ENCODE measurements at regions not wholly inside any gene's neighbourhood (a gene's known extent, or its start where the extent isn't known, plus 50 kb on each side); places are given as distances from the start of the nearest gene placed in this dataset.
"Not testable (repeated sequence)": the region's sequence is repeated elsewhere in the genome, so short reads cannot be mapped to it uniquely, and the experiment has no call there.

DNA sequence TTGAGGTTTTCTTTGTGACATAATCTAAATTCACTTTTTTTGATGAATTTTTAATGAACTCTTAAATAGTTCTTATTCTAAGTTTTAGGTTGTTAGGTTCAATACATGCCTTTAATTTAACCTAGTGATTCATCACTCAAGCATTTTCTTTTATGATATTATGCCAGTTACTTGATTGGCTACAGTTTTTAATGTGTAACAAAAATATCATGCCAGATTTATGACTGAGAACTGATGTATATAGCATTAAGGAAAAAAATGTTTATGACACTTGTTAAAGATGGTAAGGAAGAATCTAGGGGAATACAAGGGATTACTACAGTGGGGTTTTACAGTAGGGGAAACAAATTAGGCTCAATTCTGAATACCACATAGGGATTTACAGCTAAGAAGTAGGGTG, 103.1 kb downstream of the VGLL3 start:
- DNase-seq = no peak

DNA sequence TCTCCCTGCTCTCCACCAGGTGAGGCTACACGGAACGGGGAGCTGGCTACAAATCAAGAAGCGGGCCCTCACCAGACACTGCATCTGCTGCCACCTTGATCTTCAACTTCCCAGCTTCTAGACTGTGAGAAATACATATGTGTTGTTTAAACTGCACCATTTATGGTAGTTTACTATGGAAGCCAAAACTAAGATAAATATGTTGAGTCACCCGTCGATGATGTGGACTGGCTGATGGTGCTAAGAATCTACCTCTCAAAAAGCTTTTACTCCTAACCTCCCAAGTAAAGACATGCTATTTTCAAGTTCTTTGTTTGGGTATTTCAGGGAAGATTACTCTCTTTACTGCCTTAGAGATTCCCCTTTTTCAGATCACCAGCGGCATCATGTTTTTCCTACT, 110.9 kb downstream of the VGLL3 start:
- DNase-seq = no peak

DNA sequence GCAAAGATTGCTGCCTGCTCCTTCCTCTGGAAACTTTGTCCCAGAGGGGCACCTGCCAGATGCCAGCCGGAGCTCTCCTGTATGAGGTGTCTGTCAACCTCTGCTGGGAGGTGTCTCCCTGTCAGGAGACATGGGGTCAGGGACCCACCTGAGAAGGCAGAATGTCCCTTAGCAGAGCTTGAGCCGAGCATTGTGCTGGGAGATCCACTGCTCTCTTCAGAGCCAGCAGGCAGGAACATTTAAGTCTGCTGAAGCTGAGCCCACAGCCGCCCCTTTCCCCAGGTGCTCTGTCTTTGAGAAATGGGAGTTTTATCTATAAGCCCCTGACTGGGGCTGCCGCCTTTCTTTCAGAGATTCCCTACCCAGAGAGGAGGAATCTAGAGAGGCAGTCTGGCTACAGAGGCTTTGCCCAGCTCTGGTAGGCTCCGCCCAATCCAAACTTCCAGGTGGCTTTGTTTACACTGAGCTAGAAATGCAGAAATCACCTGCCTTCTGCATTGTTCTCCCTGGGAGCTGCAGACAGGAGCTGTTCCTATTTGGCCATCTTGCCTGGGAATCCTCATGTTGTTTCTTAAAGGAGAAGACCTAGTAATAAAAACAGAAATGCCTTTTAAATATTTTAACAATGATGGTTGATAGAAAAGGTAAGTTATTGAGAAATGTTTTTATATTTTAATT, 114.3 kb downstream of the VGLL3 start:
- DNase-seq = peak; percentile 8

DNA sequence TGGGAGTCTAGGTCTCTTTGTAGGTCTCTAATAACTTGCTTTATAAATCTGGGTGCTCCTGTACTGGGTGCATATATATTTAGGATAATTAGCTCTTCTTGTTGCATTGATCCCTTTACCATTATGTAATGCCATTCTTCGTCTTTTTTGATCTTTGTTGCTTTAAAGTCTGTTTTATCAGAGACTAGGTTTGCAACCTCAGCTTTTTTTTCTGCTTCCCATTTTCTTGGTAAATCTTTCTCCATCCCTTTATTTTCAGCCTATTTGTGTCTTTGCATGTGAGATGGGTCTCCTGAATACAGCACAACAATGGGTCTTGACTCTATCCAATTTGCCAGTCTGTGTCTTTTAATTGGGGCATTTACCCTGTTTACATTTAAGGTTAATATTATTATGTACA, 116.2 kb downstream of the VGLL3 start:
- not testable (repeated sequence) for DNase-seq

DNA sequence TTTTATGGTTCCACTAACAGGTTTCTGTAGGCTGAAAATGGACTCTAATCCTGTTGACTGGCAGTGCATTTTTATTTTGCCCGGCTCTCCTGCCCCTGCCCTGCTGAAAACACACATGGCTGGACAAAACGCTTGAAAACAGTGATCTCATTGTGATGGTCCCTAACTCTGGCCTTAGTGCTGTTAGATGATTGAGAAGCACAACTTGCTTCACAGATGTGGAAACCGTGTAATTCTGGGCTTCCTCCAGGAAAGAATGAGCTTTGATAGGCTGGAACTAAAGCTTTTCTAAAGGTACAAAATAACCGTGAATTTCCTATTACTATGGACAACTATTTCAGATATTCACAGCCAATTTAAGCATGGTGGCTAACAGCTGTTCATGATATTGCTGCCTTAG, 121.4 kb downstream of the VGLL3 start:
- no peak for DNase-seq

DNA sequence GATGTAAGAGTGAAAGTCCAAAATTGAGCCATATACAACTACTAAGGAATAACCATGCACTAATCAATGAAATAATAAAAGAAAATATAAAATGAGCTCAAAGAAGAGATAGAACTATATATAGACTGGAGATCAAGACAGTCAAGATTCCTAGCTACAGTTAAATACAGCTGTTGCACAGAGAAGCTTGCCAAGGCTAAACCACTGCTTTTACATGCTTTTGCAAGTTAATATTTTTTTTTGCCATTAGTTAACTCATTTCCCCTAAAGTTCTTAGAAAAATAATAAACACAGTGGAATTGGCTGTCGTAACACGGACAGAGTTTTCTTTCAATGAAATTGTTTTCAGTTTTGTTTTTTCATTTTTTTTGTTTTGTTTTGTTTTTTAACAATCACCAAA, 123.0 kb downstream of the VGLL3 start:
- no peak for DNase-seq

DNA sequence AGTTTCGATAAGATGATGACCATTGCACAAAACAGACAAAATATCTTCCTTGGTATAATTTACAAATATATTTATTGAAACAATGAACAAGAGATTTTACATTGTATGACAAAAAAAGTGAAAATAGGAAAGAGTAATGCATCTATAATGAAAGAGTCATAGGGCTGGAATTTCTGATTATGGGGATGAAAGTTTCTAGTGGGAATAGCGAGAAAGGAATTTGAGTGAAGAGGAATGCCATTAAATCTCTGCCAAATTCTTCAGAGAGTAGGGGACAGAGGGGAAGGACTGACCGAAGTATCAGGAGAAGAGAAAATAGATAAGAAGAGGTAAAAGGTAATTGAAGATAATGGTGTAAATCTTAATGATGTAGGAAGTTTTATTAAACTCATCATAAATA, 125.4 kb downstream of the VGLL3 start:
- no peak for DNase-seq

DNA sequence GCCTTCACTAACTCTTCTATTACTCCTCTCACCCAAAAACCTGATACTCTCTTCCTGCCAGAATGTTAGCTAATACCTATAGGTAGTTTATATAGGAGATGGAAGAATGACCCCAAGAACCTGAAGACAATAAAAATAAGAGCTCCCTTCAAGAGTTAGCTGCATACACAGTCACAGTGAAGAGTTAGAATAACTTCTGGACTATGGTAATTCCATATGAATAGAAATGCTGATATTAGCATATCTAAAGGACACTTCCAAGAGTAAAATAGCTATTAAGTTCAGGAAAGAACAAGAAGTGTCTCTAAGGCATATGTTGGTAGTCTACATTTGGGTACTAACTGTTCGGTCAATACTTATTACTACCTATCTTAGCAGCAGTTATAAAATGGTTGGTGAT, 134.2 kb downstream of the VGLL3 start:
- DNase-seq = no peak

DNA sequence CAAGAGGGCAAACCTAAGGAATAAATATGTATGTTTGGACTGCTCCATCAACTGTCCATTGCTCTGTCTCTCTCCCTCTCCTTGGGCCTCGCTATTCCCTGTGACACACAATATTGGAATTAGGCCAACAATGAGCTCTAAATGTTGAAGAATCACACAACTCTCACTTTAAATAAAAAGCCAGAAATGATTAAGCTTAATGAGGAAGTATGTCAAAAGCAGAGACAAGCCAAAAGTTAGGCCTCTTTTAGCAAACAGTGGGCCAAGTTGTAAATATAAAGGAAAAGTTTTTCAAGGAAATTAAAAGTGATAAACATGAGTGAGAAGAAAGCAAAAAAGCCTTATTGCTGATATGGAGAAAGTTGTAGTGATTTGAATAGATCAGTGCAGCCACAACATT, 141.0 kb downstream of the VGLL3 start:
- DNase-seq = no peak

DNA sequence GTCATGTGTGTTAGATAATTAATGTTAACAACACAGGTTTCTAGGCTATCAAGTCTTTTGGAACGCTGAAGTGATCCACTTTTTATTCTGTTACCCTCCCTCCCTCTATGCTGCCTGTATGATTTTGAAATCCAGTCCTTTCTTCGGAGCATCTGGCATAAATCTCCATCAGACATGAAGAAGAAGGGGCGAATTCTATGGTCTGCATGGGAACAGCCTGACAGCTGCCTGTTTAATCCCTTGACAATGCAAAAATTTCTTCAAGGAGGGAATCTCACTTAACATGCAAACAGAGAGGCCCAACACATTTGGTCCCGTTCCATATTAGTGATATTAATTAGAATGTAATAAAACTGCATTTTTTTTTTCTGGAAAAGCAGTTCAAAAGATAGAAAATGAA, 145.2 kb downstream of the VGLL3 start:
- DNase-seq = no peak

DNA sequence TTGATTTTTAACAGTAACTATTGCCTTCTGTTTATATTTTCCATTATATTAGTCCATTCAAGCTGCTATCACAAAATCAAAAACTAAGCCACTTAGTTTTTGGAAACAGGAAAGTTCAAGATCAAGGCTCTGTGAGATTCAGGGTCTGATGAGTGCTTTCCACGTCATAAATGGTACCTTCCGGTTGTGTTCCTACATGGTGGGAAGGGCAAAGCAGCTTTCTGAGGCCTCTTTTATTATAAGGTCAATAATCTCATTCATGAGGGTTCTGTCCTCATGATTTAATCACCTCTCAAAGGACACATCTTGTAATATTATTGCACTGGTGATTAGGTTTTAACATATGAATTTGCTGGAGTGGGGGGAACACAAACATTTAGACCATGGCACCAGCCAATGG, 152.0 kb downstream of the VGLL3 start:
- no peak for DNase-seq

DNA sequence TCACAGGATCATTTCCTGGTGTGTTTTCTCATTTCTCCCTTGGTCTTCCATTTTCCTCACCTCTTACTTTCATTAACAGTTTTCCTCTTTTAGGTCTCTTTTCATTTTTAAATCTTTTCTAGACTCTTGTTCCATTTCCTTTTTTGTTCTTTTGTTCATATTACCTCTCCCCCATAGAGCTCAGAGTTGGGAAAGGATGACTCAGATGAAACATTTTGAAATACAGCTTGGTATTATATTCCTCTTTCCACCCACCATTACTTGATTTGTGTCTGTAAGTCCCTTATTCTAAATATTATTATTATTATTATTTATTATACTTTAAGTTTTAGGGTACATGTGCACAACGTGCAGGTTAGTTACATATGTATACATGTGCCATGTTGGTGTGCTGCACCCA, 153.1 kb downstream of the VGLL3 start:
- no peak for DNase-seq

DNA sequence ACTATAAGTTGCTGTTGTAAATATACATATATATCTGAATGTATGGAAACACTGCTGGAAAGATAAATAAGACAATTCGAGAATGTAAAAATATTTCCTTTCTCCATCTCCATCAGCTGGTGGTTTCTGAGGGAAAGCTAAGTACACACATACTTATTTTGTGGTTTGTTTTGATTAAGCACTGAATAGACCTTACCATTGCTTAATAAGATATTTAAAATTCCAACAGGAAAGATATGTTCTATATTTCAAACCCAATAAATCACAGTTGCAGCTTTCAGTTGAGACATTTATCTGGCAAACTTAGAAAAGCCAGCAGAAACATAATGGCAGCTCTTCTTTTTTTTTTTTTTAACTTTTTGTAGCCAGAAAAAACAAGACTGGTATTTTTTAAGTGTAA, 160.4 kb downstream of the VGLL3 start:
- DNase-seq = no peak

DNA sequence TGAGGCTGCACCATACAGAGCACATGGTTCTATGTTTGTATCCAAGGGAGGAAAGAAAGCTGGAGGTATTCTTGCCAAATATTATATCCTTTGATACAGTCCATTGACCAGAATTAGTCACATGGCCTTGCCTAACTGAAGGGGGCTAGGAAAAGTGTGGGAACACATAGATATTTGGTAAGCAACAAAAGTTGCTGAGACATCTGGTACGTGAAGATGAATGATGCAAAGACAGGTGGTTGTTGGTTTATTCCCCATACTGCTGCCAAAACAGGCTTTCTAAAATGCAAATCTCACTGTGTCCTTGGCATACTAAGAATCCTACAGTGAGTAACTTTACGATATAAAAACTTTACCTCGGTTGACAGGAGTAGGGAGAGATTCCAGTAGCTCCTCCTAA, 162.2 kb downstream of the VGLL3 start:
- no peak for DNase-seq

DNA sequence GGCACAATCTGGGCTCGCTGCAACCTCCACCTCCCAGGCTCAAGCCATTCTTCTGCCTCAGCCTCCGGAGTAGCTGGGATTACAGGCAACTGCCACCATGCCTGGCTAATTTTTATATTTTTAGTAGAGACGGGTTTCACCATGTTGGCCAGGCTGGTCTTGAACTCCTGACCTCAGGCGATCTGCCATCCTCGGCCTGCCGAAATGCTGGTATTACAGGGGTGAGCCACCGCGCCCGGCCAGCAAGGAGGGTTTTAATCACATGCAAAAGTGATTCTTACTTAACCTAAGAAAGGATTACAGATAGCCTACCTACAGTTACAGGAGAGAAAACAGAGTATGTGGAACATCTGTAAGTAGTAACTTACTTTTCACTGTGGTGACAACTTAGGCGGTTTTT, 163.4 kb downstream of the VGLL3 start:
- DNase-seq = not testable (repeated sequence)

DNA sequence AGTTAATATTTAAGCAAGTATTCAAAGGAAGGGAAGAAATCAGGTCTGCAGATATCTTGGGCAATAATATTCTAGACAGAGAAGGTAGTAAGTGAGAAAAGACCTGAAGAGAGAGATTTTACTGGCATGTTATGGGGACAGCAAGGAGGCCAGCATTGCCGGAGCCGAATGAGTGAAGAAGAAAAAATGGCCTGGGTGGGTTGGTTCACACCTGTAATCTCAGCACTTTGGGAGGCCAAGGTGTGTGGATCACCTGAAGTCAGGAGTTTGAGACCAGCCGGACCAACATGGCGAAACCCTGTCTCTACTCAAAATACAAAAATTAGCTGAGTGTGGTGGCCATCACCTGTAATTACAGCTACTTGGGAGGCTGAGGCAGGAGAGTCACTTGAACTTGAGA, 164.7 kb downstream of the VGLL3 start:
- DNase-seq = no peak

DNA sequence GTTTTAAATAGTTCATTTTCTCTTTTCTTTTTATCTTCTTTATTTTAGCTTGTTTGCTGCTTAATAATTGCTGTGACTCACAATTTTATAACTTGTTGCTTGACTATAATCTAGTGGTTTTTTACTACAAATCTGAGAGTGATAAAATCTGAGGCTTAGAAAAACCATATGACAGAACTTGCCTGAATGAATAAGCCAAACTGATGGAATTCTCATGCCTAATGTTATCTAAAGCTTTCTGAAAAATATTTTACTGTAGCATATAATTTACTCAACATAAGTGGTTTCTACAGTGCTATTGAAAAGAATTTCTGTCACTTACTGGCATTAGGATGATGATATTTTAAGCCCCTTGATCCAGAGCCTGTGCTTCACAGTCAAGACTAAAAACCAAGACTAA, 175.1 kb downstream of the VGLL3 start:
- DNase-seq = no peak

DNA sequence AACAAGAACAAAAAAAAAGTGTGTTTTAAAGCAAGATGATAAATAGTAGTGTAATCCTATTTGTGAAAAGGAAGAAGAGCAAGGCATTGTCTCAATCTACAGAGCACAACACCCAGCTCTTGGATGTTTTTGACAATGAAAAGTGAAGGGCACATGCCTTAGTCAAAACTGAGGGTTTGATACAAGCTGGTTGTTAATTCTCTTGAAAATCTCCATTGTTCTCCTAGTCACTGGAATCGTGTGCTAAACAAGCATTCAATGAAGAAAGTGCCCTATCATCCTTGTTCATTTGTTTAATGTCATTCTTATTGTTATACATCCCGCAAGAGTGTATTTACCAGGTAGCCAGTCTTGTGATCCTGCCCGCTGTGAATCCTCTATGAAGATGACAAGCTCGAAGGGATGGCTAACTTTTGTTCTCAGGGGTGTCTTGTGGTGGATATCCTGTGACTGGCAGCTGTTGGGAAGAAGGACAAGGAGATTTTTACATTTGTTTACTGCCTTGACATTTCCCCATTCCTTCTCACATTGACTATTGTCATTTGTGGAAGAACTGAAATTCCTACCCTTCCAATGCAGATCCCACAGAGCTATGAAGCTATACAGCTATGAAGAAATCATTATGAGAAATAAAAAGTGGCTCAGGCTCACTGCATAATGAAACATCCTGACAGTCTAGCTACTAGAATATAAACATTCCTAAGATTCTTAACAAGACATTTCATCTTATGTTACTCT, 175.9 kb downstream of the VGLL3 start:
- DNase-seq = no peak

DNA sequence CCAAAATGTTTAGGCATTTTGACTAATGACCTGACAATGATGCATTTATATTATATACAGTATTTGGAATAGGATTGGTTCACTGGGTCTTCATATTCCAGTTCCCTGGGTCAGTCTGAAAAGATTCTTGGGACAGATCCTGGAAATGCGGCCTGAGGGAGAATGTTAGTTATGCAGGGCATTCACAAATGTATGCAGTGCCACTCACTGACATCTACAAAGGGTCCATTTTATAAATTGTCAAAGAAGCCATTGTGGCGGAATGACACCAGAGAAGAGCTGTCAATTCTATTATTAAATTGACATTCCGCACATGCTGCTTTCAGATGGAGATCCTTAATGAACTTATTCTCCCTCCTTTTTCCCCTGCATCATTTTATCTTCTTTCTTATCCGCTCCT, 176.6 kb downstream of the VGLL3 start:
- DNase-seq = no peak

DNA sequence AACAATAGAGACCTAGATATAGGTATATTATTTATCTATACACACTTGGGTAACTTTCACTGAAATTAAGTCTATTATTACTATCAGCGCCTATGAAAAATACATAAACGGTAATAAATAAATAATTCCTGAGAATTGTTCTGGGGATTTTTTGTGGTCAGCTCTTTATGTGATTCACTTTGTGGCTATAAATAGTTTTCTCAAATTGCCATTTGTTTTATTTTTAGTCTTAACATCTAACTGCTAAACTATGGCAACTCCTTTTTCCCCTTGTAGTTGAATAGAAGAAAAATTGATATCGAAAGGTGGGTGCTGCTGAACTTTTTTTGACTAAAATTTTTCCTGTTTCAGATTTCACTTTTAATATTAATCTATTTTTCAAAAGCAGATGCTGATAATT, 189.0 kb downstream of the VGLL3 start:
- no peak for DNase-seq

DNA sequence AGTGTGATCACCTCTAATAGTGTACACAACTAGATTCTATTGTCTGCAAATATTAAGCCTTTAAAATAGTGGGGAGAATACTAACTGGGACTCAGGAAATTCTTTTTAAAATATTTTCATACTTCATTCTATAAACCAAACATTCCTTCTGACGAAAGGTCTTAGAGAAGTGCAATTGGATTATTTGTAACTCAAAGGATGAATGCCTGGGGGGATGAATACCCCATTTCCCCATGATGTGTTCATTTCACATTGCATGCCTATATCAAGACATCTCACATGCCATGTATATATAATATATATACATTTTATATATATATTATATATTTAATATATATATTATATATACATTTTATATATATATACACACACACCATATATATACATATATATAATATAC, 189.9 kb downstream of the VGLL3 start:
- no peak for DNase-seq

DNA sequence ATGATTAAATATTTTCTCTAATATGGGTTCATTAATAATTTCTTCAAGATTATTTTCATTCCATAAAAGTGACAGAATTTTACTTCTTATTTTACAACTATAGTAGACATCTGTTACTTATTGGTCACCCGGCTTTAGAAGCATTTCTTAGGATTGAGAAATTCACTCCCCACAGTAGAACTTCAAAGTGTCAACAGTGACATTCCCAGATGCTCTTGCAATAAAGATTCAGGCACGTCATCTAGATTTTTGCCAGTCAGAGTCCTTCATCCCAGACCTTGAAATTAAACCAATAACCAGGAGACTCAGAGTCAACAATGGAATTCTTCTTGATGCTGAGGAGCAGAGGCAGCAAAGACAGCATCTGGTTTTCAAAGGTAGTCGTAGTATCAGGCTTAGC, 190.8 kb downstream of the VGLL3 start:
- no peak for DNase-seq

DNA sequence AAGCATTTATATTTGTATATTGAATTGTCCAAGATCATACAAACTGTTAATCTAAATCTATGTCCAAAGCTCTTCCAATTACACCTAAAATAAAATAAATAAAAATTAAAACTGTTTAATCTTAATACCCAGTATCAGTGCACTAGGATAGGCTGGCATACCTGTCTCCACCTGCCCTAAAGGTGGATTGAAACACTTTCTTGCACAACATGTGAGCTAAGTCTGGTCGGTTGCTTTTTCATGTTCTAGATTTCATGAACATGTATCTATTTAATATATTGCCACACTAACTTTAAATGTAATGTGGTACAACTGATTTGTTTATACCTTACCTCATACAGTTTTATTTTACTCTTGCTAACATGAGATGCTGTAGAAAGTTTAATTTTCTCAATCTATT, 193.0 kb downstream of the VGLL3 start:
- DNase-seq = no peak

DNA sequence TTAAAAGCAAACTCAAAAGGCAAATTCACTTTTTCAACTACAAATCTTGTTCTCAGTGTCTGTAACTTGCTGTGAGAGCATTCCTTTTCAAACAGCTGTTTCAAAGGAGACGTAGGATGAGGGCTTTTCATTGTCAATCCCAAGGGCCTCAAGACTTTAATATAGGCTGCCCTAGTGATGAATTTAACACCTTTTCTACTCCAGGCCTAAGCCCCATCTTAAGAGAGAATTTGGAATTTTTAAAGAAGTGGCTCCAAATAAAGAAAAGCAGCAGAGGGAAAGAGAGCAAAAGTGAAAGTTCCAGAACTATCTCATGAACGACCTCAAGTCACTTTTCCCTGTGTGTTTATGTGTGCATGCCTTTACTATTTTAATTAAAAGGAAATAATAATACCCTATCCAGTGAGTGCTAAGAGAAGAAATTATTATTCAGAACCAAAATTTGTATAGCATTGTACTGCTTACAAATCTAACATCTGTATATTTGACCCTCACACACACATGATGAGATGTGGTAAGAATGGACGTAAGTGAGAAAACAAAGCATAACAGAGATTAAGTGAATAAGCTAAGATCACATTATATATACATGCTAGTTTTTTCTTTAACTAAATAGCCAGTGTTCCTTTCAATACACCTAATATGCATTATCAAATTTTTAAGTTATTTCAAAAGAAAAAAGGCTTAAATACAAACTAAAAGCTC, 196.4 kb downstream of the VGLL3 start:
- no peak for DNase-seq
